ENCODE measurements at regions not wholly inside any gene's neighbourhood (a gene's known extent, or its start where the extent isn't known, plus 50 kb on each side); places are given as distances from the start of the nearest gene placed in this dataset.

DNA sequence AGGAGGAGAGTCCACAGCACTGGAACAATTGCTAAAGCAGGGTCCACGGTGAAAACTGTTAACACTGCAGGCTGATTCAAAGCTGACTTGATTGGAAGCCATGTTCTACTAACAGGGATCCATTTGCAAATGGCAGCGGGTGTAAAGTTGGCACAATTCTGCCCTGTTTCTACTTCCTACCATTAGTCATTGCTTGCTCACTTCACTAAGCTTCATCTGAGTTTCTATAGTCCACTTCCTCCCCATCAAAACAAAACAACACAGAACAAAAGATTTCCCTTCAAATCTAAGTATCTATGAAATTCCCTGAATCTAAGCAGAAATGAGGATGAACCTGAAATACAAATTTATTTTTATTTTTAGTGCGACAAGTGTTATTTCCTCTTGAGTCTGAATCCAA is 187.4 kb upstream of the SOX11 start:
- Histone ChIP-seq H3K27me3 (ENCODE audit: insufficient read depth, low read length, poor library complexity, severe bottlenecking) (no peaks in the 10 kb centered on the region), H2AFZ (ENCODE audit: low read length) (no peak overlapping the region), H3K36me3 (ENCODE audit: insufficient read depth, low read length) (no peaks in the 10 kb centered on the region), H3K9me3 (ENCODE audit: insufficient read depth, low read depth, low read length) (no peaks in the 10 kb centered on the region), H3F3A (ENCODE audit: low read depth) (no peaks in the 10 kb centered on the region), H3K79me2 (ENCODE audit: insufficient read depth, low read length) (no peaks in the 10 kb centered on the region), H3K9ac (ENCODE audit: low read depth, low read length, poor library complexity, severe bottlenecking) (no peak overlapping the region), H3K9me2 (replicated peaks; ENCODE audit: low read depth, low read length) (no peaks in the 10 kb centered on the region), H4K20me1 (ENCODE audit: insufficient read depth, low read length, poor library complexity, severe bottlenecking) (no peaks in the 10 kb centered on the region), H3K4me2 (ENCODE audit: low read depth, low read length, poor library complexity, severe bottlenecking) (no peak overlapping the region), H3K4me1 (ENCODE audit: insufficient read depth, low read length, poor library complexity, severe bottlenecking) (no peaks in the 10 kb centered on the region), H3K4me3 (ENCODE audit: low read length, poor library complexity, severe bottlenecking) (no peak overlapping the region)
- TF ChIP-seq EZH2phosphoT487 (IDR thresholded peaks at IDR 0.05; ENCODE audit: borderline replicate concordance) = no peak

GRCh38 chr2:5507367-5507766 is 184.8 kb upstream of the SOX11 start:
- no peaks in the 10 kb centered on the region for H4K20me1 ChIP-seq (ENCODE audit: insufficient read depth, low read length, poor library complexity, severe bottlenecking)
- H3F3A ChIP-seq (ENCODE audit: low read depth) = no peaks in the 10 kb centered on the region
- no peak for TF ChIP-seq CTCF (conservative IDR thresholded peaks at IDR 0.05; ENCODE audit: low read length)
- TF ChIP-seq EZH2phosphoT487 (IDR thresholded peaks at IDR 0.05; ENCODE audit: borderline replicate concordance) = no peak
- no peaks in the 10 kb centered on the region for H3K36me3 ChIP-seq (ENCODE audit: insufficient read depth, low read length)
- no peaks in the 10 kb centered on the region for H3K9me3 ChIP-seq (ENCODE audit: insufficient read depth, low read depth, low read length)
- no peak overlapping the region for H3K9ac ChIP-seq (ENCODE audit: low read depth, low read length, poor library complexity, severe bottlenecking)
- no peaks in the 10 kb centered on the region for H3K9me2 ChIP-seq (replicated peaks; ENCODE audit: low read depth, low read length)
- no peaks in the 10 kb centered on the region for H3K79me2 ChIP-seq (ENCODE audit: insufficient read depth, low read length)
- H3K4me1 ChIP-seq (ENCODE audit: insufficient read depth, low read length, poor library complexity, severe bottlenecking) = no peaks in the 10 kb centered on the region
- H3K4me3 ChIP-seq (ENCODE audit: low read length, poor library complexity, severe bottlenecking) = no peak overlapping the region
- no peak overlapping the region for H3K4me2 ChIP-seq (ENCODE audit: low read depth, low read length, poor library complexity, severe bottlenecking)
- no peaks in the 10 kb centered on the region for H3K27me3 ChIP-seq (ENCODE audit: insufficient read depth, low read length, poor library complexity, severe bottlenecking)
- H2AFZ ChIP-seq (ENCODE audit: low read length) = no peak overlapping the region

DNA sequence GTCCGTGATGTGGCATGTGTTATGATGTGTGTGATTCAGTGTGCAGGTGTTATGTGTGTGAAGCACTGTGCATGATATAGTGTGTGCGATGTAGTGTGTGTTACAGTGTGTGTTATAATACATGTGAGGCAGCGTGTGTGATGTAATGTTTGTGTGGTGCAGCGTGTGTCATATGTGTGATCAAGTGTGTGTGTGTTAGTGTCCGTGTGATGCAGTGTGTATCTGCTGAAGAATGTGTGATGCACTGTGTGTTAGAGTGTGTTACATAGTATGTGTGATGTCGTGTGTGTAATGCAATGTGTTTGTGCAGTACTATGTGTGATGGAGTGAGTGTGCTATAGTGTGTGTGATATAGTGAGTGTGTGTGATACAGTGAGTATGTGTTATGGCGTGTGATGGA is 182.8 kb upstream of the SOX11 start:
- no peaks in the 10 kb centered on the region for H3K4me1 ChIP-seq (ENCODE audit: insufficient read depth, low read length, poor library complexity, severe bottlenecking)
- H3K36me3 ChIP-seq (ENCODE audit: insufficient read depth, low read length) = no peaks in the 10 kb centered on the region
- no peak overlapping the region for H3K4me2 ChIP-seq (ENCODE audit: low read depth, low read length, poor library complexity, severe bottlenecking)
- no peaks in the 10 kb centered on the region for H3K79me2 ChIP-seq (ENCODE audit: insufficient read depth, low read length)
- H2AFZ ChIP-seq (ENCODE audit: low read length) = no peak overlapping the region
- no peaks in the 10 kb centered on the region for H3K9me3 ChIP-seq (ENCODE audit: insufficient read depth, low read depth, low read length)
- H3K4me3 ChIP-seq (ENCODE audit: low read length, poor library complexity, severe bottlenecking) = no peak overlapping the region
- H3K27me3 ChIP-seq (ENCODE audit: insufficient read depth, low read length, poor library complexity, severe bottlenecking) = no peaks in the 10 kb centered on the region
- H4K20me1 ChIP-seq (ENCODE audit: insufficient read depth, low read length, poor library complexity, severe bottlenecking) = no peaks in the 10 kb centered on the region
- no peak for TF ChIP-seq EZH2phosphoT487 (IDR thresholded peaks at IDR 0.05; ENCODE audit: borderline replicate concordance)
- TF ChIP-seq CTCF (conservative IDR thresholded peaks at IDR 0.05; ENCODE audit: low read length) = no peak
- no peaks in the 10 kb centered on the region for H3K9me2 ChIP-seq (replicated peaks; ENCODE audit: low read depth, low read length)
- H3F3A ChIP-seq (ENCODE audit: low read depth) = no peaks in the 10 kb centered on the region
- H3K9ac ChIP-seq (ENCODE audit: low read depth, low read length, poor library complexity, severe bottlenecking) = no peak overlapping the region

- no peaks in the 10 kb centered on the region for H3K79me2 ChIP-seq (ENCODE audit: insufficient read depth, low read length)
- no peak overlapping the region for H3K4me3 ChIP-seq (ENCODE audit: low read length, poor library complexity, severe bottlenecking)
Measured at GRCh38 chr2:5510082-5510481, 182.1 kb upstream of the SOX11 start.

More at GRCh38 chr2:5510082-5510481, 182.1 kb upstream of the SOX11 start:
- Histone ChIP-seq H4K20me1 (ENCODE audit: insufficient read depth, low read length, poor library complexity, severe bottlenecking) (no peaks in the 10 kb centered on the region), H3K27me3 (ENCODE audit: insufficient read depth, low read length, poor library complexity, severe bottlenecking) (no peaks in the 10 kb centered on the region), H3K9ac (ENCODE audit: low read depth, low read length, poor library complexity, severe bottlenecking) (no peak overlapping the region), H2AFZ (ENCODE audit: low read length) (no peak overlapping the region), H3F3A (ENCODE audit: low read depth) (no peaks in the 10 kb centered on the region), H3K4me2 (ENCODE audit: low read depth, low read length, poor library complexity, severe bottlenecking) (no peak overlapping the region), H3K9me3 (ENCODE audit: insufficient read depth, low read depth, low read length) (no peaks in the 10 kb centered on the region), H3K36me3 (ENCODE audit: insufficient read depth, low read length) (no peaks in the 10 kb centered on the region), H3K9me2 (replicated peaks; ENCODE audit: low read depth, low read length) (no peaks in the 10 kb centered on the region), H3K4me1 (ENCODE audit: insufficient read depth, low read length, poor library complexity, severe bottlenecking) (no peaks in the 10 kb centered on the region)
- TF ChIP-seq EZH2phosphoT487 (IDR thresholded peaks at IDR 0.05; ENCODE audit: borderline replicate concordance) (no peak), CTCF (conservative IDR thresholded peaks at IDR 0.05; ENCODE audit: low read length) (no peak)
